ENCODE measurements at regions not wholly inside any gene's neighbourhood (a gene's known extent, or its start where the extent isn't known, plus 50 kb on each side); places are given as distances from the start of the nearest gene placed in this dataset.

GRCh38 chr1:80893115-80893514 is 907.6 kb upstream of the ADGRL2 start:
- TF ChIP-seq CTCF (IDR thresholded peaks at IDR 0.05) (no peak), POLR2A (IDR thresholded peaks at IDR 0.05) (no peak), POLR2AphosphoS5 (IDR thresholded peaks at IDR 0.05) (peak in 3 of 4 donors; percentile 56 to 68 (median 57))

Measured in sigmoid colon (tissue), 4 donors.